BLaER1 (cell line): ENCODE measurements at regions not wholly inside any gene's neighbourhood (a gene's known extent, or its start where the extent isn't known, plus 50 kb on each side); places are given as distances from the start of the nearest gene placed in this dataset.

Experiments
- H3K27ac ChIP-seq: shearing (Covaris generic); formaldehyde crosslinking; 2 replicates; pipeline ENCODE4 v1.8.1; 2022
- H3K27me3 ChIP-seq: shearing (Covaris generic); formaldehyde crosslinking; 2 replicates; pipeline ENCODE4 v1.8.1; 2022
- H3K36me3 ChIP-seq: shearing (Covaris generic); formaldehyde crosslinking; 2 replicates; pipeline ENCODE4 v1.8.1; 2022
- H3K4me1 ChIP-seq: shearing (Covaris generic); formaldehyde crosslinking; 2 replicates; pipeline ENCODE4 v1.8.1; 2022
- H3K4me2 ChIP-seq: shearing (Covaris generic); formaldehyde crosslinking; 2 replicates; pipeline ENCODE4 v1.8.1; 2022
- H3K4me3 ChIP-seq: shearing (Covaris generic); formaldehyde crosslinking; 2 replicates; pipeline ENCODE4 v1.8.1; 2022
- H3K9ac ChIP-seq: shearing (Covaris generic); formaldehyde crosslinking; 2 replicates; pipeline ENCODE4 v1.8.1; 2022
- H3K9me3 ChIP-seq: shearing (Covaris generic); formaldehyde crosslinking; 2 replicates; pipeline ENCODE4 v1.8.1; 2022
- H4K20me1 ChIP-seq: shearing (Covaris generic); formaldehyde crosslinking; 2 replicates; pipeline ENCODE4 v1.8.1; 2022
- Cebpa-rat ChIP-seq: shearing (Covaris generic); IDR thresholded peaks from 2 replicates; pipeline ENCODE4 v1.8.1; 2022

- peaks cover 9% of the 10 kb centered on the region; the same call in 1 of the 2 replicates for H4K20me1 ChIP-seq
- H3K9me3 ChIP-seq: no peaks in the 10 kb centered on the region
- no peaks in the 10 kb centered on the region for H3K4me1 ChIP-seq
- no peak for TF ChIP-seq Cebpa-rat
- H3K36me3 ChIP-seq: no peaks in the 10 kb centered on the region
- no peak overlapping the region for H3K4me2 ChIP-seq
- no peak overlapping the region for H3K4me3 ChIP-seq
- no peak overlapping the region for H3K9ac ChIP-seq
- H3K27ac ChIP-seq: no peak overlapping the region
- H3K27me3 ChIP-seq: no peaks in the 10 kb centered on the region
Measured at GRCh38 chr22:26952004-26952403, 294.6 kb downstream of the MIAT start.

- no peak overlapping the region for H3K9ac ChIP-seq
- H3K27me3 ChIP-seq: no peaks in the 10 kb centered on the region
- no peak overlapping the region for H3K27ac ChIP-seq
- H4K20me1 ChIP-seq: peaks cover 9% of the 10 kb centered on the region; the same call in 1 of the 2 replicates
- TF ChIP-seq Cebpa-rat: no peak
- H3K4me3 ChIP-seq: no peak overlapping the region
- H3K9me3 ChIP-seq: no peaks in the 10 kb centered on the region
- H3K36me3 ChIP-seq: no peaks in the 10 kb centered on the region
- no peak overlapping the region for H3K4me2 ChIP-seq
- no peaks in the 10 kb centered on the region for H3K4me1 ChIP-seq
Measured at GRCh38 chr22:26952451-26953011, 295.1 kb downstream of the MIAT start.

- H3K9ac ChIP-seq: no peak overlapping the region
- H3K4me2 ChIP-seq: no peak overlapping the region
- no peaks in the 10 kb centered on the region for H3K4me1 ChIP-seq
- TF ChIP-seq Cebpa-rat: no peak
- H3K27me3 ChIP-seq: no peaks in the 10 kb centered on the region
- H3K4me3 ChIP-seq: no peak overlapping the region
- peaks cover 9% of the 10 kb centered on the region; the same call in 1 of the 2 replicates for H4K20me1 ChIP-seq
- no peaks in the 10 kb centered on the region for H3K36me3 ChIP-seq
- H3K27ac ChIP-seq: no peak overlapping the region
- no peaks in the 10 kb centered on the region for H3K9me3 ChIP-seq
Measured at GRCh38 chr22:26953012-26953883, 295.9 kb downstream of the MIAT start.

GRCh38 chr22:26956371-26956770 lies 299.0 kb downstream of the MIAT start:
- H3K4me2 ChIP-seq: no peak overlapping the region
- H3K27me3 ChIP-seq: no peaks in the 10 kb centered on the region
- no peaks in the 10 kb centered on the region for H4K20me1 ChIP-seq
- no peaks in the 10 kb centered on the region for H3K36me3 ChIP-seq
- H3K4me3 ChIP-seq: no peak overlapping the region
- H3K9ac ChIP-seq: no peak overlapping the region
- no peak for TF ChIP-seq Cebpa-rat
- H3K27ac ChIP-seq: no peak overlapping the region
- no peaks in the 10 kb centered on the region for H3K4me1 ChIP-seq
- H3K9me3 ChIP-seq: no peaks in the 10 kb centered on the region

GRCh38 chr22:26957176-26957575 lies 299.8 kb downstream of the MIAT start:
- Histone ChIP-seq H3K4me1 (no peaks in the 10 kb centered on the region), H3K4me3 (no peak overlapping the region), H4K20me1 (no peaks in the 10 kb centered on the region), H3K9me3 (no peaks in the 10 kb centered on the region), H3K36me3 (no peaks in the 10 kb centered on the region), H3K4me2 (no peak overlapping the region), H3K27me3 (no peaks in the 10 kb centered on the region), H3K9ac (no peak overlapping the region), H3K27ac (no peak overlapping the region)
- TF ChIP-seq Cebpa-rat: no peak

GRCh38 chr22:26957897-26958296 lies 300.5 kb downstream of the MIAT start:
- no peaks in the 10 kb centered on the region for H3K27me3 ChIP-seq
- no peak overlapping the region for H3K9ac ChIP-seq
- H3K4me2 ChIP-seq: no peak overlapping the region
- H3K27ac ChIP-seq: no peak overlapping the region
- H3K9me3 ChIP-seq: no peaks in the 10 kb centered on the region
- no peak overlapping the region for H3K4me3 ChIP-seq
- no peak for TF ChIP-seq Cebpa-rat
- H3K36me3 ChIP-seq: no peaks in the 10 kb centered on the region
- H4K20me1 ChIP-seq: no peaks in the 10 kb centered on the region
- no peaks in the 10 kb centered on the region for H3K4me1 ChIP-seq

GRCh38 chr22:26958378-26958777 lies 301.0 kb downstream of the MIAT start:
- Histone ChIP-seq H3K9me3 (no peaks in the 10 kb centered on the region), H3K27ac (no peak overlapping the region), H4K20me1 (no peaks in the 10 kb centered on the region), H3K4me2 (no peak overlapping the region), H3K27me3 (no peaks in the 10 kb centered on the region), H3K9ac (no peak overlapping the region), H3K36me3 (no peaks in the 10 kb centered on the region), H3K4me3 (no peak overlapping the region), H3K4me1 (no peaks in the 10 kb centered on the region)
- no peak for TF ChIP-seq Cebpa-rat

GRCh38 chr22:26964642-26965041 lies 307.3 kb downstream of the MIAT start:
- Histone ChIP-seq H3K27me3 (no peaks in the 10 kb centered on the region), H3K4me1 (no peaks in the 10 kb centered on the region), H3K9ac (no peak overlapping the region), H3K27ac (no peak overlapping the region), H3K36me3 (no peaks in the 10 kb centered on the region), H4K20me1 (no peaks in the 10 kb centered on the region), H3K4me2 (no peak overlapping the region), H3K9me3 (0 out of 2 replicates have a peak, but pooled peaks cover 5% of the 10 kb centered on the region), H3K4me3 (no peak overlapping the region)
- TF ChIP-seq Cebpa-rat: no peak

GRCh38 chr22:26967282-26967681 lies 309.9 kb downstream of the MIAT start:
- Histone ChIP-seq H4K20me1 (no peaks in the 10 kb centered on the region), H3K4me2 (no peak overlapping the region), H3K27ac (no peak overlapping the region), H3K9ac (no peak overlapping the region), H3K4me1 (no peaks in the 10 kb centered on the region), H3K4me3 (no peak overlapping the region), H3K27me3 (no peaks in the 10 kb centered on the region), H3K36me3 (no peaks in the 10 kb centered on the region), H3K9me3 (0 out of 2 replicates have a peak, but pooled peaks cover 5% of the 10 kb centered on the region)
- no peak for TF ChIP-seq Cebpa-rat

- no peak overlapping the region for H3K4me3 ChIP-seq
- no peaks in the 10 kb centered on the region for H4K20me1 ChIP-seq
- H3K27me3 ChIP-seq: no peaks in the 10 kb centered on the region
- H3K36me3 ChIP-seq: no peaks in the 10 kb centered on the region
- H3K9me3 ChIP-seq: 0 out of 2 replicates have a peak, but pooled peaks cover 5% of the 10 kb centered on the region
- H3K27ac ChIP-seq: no peak overlapping the region
- TF ChIP-seq Cebpa-rat: no peak
- no peak overlapping the region for H3K9ac ChIP-seq
- no peaks in the 10 kb centered on the region for H3K4me1 ChIP-seq
- H3K4me2 ChIP-seq: no peak overlapping the region
Measured at GRCh38 chr22:26968859-26969523, 311.6 kb downstream of the MIAT start.
